ENCODE measurements at regions not wholly inside any gene's neighbourhood (a gene's known extent, or its start where the extent isn't known, plus 50 kb on each side); places are given as distances from the start of the nearest gene placed in this dataset.

GRCh38 chr10:29064680-29065079 is 224.2 kb upstream of the LYZL1 start (continued):
- no peak for TF ChIP-seq REST (IDR thresholded peaks at IDR 0.05; ENCODE audit: unreplicated experiment)
- TF ChIP-seq STAT1 (IDR thresholded peaks at IDR 0.05; ENCODE audit: unreplicated experiment): no peak
- TF ChIP-seq ZNF331 (CRISPR knock-in tag; IDR thresholded peaks at IDR 0.05; ENCODE audit: low read depth): no peak
- no peak for TF ChIP-seq POLR2AphosphoS5 (IDR thresholded peaks at IDR 0.05; ENCODE audit: low read depth)
- no peak for TF ChIP-seq EZH2 (IDR thresholded peaks at IDR 0.05; ENCODE audit: low read depth, unreplicated experiment)
- no peak for TF ChIP-seq ZNF114 (CRISPR knock-in tag; IDR thresholded peaks at IDR 0.05)
- TF ChIP-seq ETS1 (IDR thresholded peaks at IDR 0.05): no peak
- no peak for TF ChIP-seq EZH2phosphoT487 (IDR thresholded peaks at IDR 0.05; ENCODE audit: unreplicated experiment)
- no peak for TF ChIP-seq CREB1 (CRISPR knock-in tag; IDR thresholded peaks at IDR 0.05; ENCODE audit: low read depth)
- TF ChIP-seq NANOG (IDR thresholded peaks at IDR 0.05; ENCODE audit: borderline replicate concordance): no peak
- no peak for TF ChIP-seq JUNB (IDR thresholded peaks at IDR 0.05; ENCODE audit: unreplicated experiment)

GRCh38 chr10:29067161-29067560 is 221.7 kb upstream of the LYZL1 start:
- Histone ChIP-seq H3K27me3 (ENCODE audit: insufficient read depth) (no peaks in the 10 kb centered on the region), H3F3A (replicated peaks; ENCODE audit: low read depth) (no peaks in the 10 kb centered on the region), H3K79me2 (replicated peaks; ENCODE audit: insufficient read depth) (no peaks in the 10 kb centered on the region), H3K4me2 (no peak overlapping the region), H2AFZ (no peak overlapping the region), H3K9me2 (ENCODE audit: insufficient read depth) (no peaks in the 10 kb centered on the region), H4K20me1 (replicated peaks; ENCODE audit: insufficient read depth) (no peaks in the 10 kb centered on the region), H3K4me3 (no peak overlapping the region), H3K36me3 (ENCODE audit: insufficient read depth) (no peaks in the 10 kb centered on the region), H3K27ac (ENCODE audit: low read depth) (no peak overlapping the region), H3K4me1 (ENCODE audit: insufficient read depth) (peaks cover 9% of the 10 kb centered on the region)
- DNase-seq (ENCODE audit: low spot score) (no peak), ATAC-seq (no peak)
- H3K36me3 Mint-ChIP-seq (ENCODE audit: low read depth): no peaks in the 10 kb centered on the region
- H3K4me3 Mint-ChIP-seq: no peak overlapping the region
- H3K4me1 Mint-ChIP-seq: peaks cover 29% of the 10 kb centered on the region
- H3K27ac Mint-ChIP-seq: no peak overlapping the region
- no peaks in the 10 kb centered on the region for H3K9me3 Mint-ChIP-seq
- H3K27me3 Mint-ChIP-seq (ENCODE audit: insufficient read depth, low read depth, poor library complexity): peaks cover 4% of the 10 kb centered on the region
- TF ChIP-seq NANOG (IDR thresholded peaks at IDR 0.05; ENCODE audit: borderline replicate concordance) (no peak), REST (IDR thresholded peaks at IDR 0.05; ENCODE audit: unreplicated experiment) (no peak), POLR2AphosphoS5 (IDR thresholded peaks at IDR 0.05; ENCODE audit: low read depth) (no peak), JUNB (IDR thresholded peaks at IDR 0.05; ENCODE audit: unreplicated experiment) (no peak), ETS1 (IDR thresholded peaks at IDR 0.05) (no peak), EZH2phosphoT487 (IDR thresholded peaks at IDR 0.05; ENCODE audit: unreplicated experiment) (no peak), EZH2 (IDR thresholded peaks at IDR 0.05; ENCODE audit: low read depth, unreplicated experiment) (no peak), CREB1 (CRISPR knock-in tag; IDR thresholded peaks at IDR 0.05; ENCODE audit: low read depth) (no peak), STAT1 (IDR thresholded peaks at IDR 0.05; ENCODE audit: unreplicated experiment) (no peak), ZNF331 (CRISPR knock-in tag; IDR thresholded peaks at IDR 0.05; ENCODE audit: low read depth) (no peak), ZNF114 (CRISPR knock-in tag; IDR thresholded peaks at IDR 0.05) (no peak)

Measured in GM23338 (cell line).